Testis (tissue), 2 donors: ENCODE measurements at regions not wholly inside any gene's neighbourhood (a gene's known extent, or its start where the extent isn't known, plus 50 kb on each side); places are given as distances from the start of the nearest gene placed in this dataset.

Experiments
- POLR2A ChIP-seq: fragments of 450-650 bp; IDR thresholded peaks from one replicate; pipeline ENCODE4 v1.6.1; 2017; ENCODE audit warnings: antibody characterized with exemption, mild to moderate bottlenecking, moderate library complexity
- TF ChIP-seq, protein P1 (sequence below), 3 experiments: fragments of 450-650 bp in 2 of 3; fragments of 200-600 bp in 1 of 3; sonication (generic) in 1 of 3; IDR thresholded peaks; one replicate each; pipeline ENCODE4 v1.5.1; 2016 to 2019; ENCODE audit warnings: antibody characterized with exemption in 3 of 3, mild to moderate bottlenecking in 2 of 3, moderate library complexity in 1 of 3

DNA sequence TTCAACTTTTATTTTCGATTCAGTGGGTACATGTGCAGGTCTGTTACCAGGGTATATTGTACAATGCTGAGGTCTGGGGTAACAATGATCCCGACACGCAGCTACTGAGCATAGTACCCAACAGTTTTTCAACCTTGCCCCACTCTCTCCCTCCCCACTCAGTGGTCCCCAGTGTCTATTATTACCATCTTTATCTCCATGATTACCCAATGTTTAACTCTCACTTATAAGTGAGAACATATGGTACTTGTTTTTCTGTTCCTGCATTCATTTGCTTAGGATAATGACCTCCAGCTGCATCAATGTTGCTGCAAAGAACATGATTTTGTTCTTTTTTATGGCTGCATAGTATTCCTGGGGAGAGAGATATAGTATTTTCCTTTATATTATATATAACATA lies 75.7 kb upstream of the EPHB3 start:
- TF ChIP-seq, protein P1, sequence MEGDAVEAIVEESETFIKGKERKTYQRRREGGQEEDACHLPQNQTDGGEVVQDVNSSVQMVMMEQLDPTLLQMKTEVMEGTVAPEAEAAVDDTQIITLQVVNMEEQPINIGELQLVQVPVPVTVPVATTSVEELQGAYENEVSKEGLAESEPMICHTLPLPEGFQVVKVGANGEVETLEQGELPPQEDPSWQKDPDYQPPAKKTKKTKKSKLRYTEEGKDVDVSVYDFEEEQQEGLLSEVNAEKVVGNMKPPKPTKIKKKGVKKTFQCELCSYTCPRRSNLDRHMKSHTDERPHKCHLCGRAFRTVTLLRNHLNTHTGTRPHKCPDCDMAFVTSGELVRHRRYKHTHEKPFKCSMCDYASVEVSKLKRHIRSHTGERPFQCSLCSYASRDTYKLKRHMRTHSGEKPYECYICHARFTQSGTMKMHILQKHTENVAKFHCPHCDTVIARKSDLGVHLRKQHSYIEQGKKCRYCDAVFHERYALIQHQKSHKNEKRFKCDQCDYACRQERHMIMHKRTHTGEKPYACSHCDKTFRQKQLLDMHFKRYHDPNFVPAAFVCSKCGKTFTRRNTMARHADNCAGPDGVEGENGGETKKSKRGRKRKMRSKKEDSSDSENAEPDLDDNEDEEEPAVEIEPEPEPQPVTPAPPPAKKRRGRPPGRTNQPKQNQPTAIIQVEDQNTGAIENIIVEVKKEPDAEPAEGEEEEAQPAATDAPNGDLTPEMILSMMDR (IDR thresholded peaks at IDR 0.05) = no peak
- TF ChIP-seq POLR2A = no peak
